D341Med (cell line): ENCODE measurements at regions not wholly inside any gene's neighbourhood (a gene's known extent, or its start where the extent isn't known, plus 50 kb on each side); places are given as distances from the start of the nearest gene placed in this dataset.
"Not testable (repeated sequence)": the region's sequence is repeated elsewhere in the genome, so short reads cannot be mapped to it uniquely, and the experiment has no call there.

Source experiments
- DNase-seq: peaks from one replicate; pipeline ENCODE4 v3.0.0; 2012; ENCODE audit warnings: low spot score

GRCh38 chr5:153237671-153238332 is 252.7 kb upstream of the GRIA1 start:
- DNase-seq, result no peak

- DNase-seq, result no peak
Observed at GRCh38 chr5:153257381-153257780, 233.1 kb upstream of the GRIA1 start.

- no peak for DNase-seq
Observed at GRCh38 chr5:153258469-153258868, 232.0 kb upstream of the GRIA1 start.

GRCh38 chr5:153267506-153267905 is 223.0 kb upstream of the GRIA1 start:
- DNase-seq, result no peak

GRCh38 chr5:153275695-153276094 is 214.8 kb upstream of the GRIA1 start:
- no peak for DNase-seq

- no peak for DNase-seq
Observed at GRCh38 chr5:153276151-153276550, 214.3 kb upstream of the GRIA1 start.

- DNase-seq, result not testable (repeated sequence)
Observed at GRCh38 chr5:153296251-153296844, 194.1 kb upstream of the GRIA1 start.

GRCh38 chr5:153299891-153300290 is 190.6 kb upstream of the GRIA1 start:
- DNase-seq, result no peak

- no peak for DNase-seq
Observed at GRCh38 chr5:153308282-153308681, 182.2 kb upstream of the GRIA1 start.

GRCh38 chr5:153318556-153318955 is 171.9 kb upstream of the GRIA1 start:
- no peak for DNase-seq

- no peak for DNase-seq
Observed at GRCh38 chr5:153321478-153321877, 169.0 kb upstream of the GRIA1 start.

- DNase-seq, result no peak
Observed at GRCh38 chr5:153340139-153340538, 150.3 kb upstream of the GRIA1 start.

- no peak for DNase-seq
Observed at GRCh38 chr5:153340738-153341137, 149.7 kb upstream of the GRIA1 start.

GRCh38 chr5:153342487-153342886 is 148.0 kb upstream of the GRIA1 start:
- no peak for DNase-seq

GRCh38 chr5:153347611-153348010 is 142.9 kb upstream of the GRIA1 start:
- DNase-seq, result no peak

- DNase-seq, result no peak
Observed at GRCh38 chr5:153350175-153350883, 140.1 kb upstream of the GRIA1 start.

- no peak for DNase-seq
Observed at GRCh38 chr5:153352685-153353219, 137.7 kb upstream of the GRIA1 start.

- DNase-seq, result no peak
Observed at GRCh38 chr5:153357493-153358112, 132.9 kb upstream of the GRIA1 start.

GRCh38 chr5:153358315-153358976 is 132.0 kb upstream of the GRIA1 start:
- DNase-seq, result no peak

GRCh38 chr5:153360860-153361259 is 129.6 kb upstream of the GRIA1 start:
- no peak for DNase-seq

- DNase-seq, result no peak
Observed at GRCh38 chr5:153361735-153362409, 128.6 kb upstream of the GRIA1 start.

GRCh38 chr5:153365547-153365946 is 124.9 kb upstream of the GRIA1 start:
- DNase-seq, result no peak
